ENCODE measurements at regions not wholly inside any gene's neighbourhood (a gene's known extent, or its start where the extent isn't known, plus 50 kb on each side); places are given as distances from the start of the nearest gene placed in this dataset.

GRCh38 chr16:61246592-61246991 is 789.6 kb downstream of the CDH8 start:
- TF ChIP-seq CTCF (IDR thresholded peaks at IDR 0.05) (no peak), POLR2A (IDR thresholded peaks at IDR 0.05) (no peak)
- intact Hi-C loops (cut with DNase I; ENCODE audit: low total_unique reads) = no loop called here

GRCh38 chr16:61243954-61244353 is 792.3 kb downstream of the CDH8 start:
- H3K9me3 ChIP-seq = no peaks in the 10 kb centered on the region
- intact Hi-C loops (cut with DNase I; ENCODE audit: low total_unique reads) = no loop called here
- no peak overlapping the region for H3K4me3 ChIP-seq
- no peaks in the 10 kb centered on the region for H3K36me3 ChIP-seq
- H3K27me3 ChIP-seq = no peaks in the 10 kb centered on the region
- H3K4me1 ChIP-seq = no peaks in the 10 kb centered on the region
- no peak for DNase-seq
- no peak overlapping the region for H3K27ac ChIP-seq
- no peak for TF ChIP-seq POLR2A (IDR thresholded peaks at IDR 0.05)

More at GRCh38 chr16:61246592-61246991, 789.6 kb downstream of the CDH8 start:
- H3K27me3 ChIP-seq = no peaks in the 10 kb centered on the region
- H3K4me3 ChIP-seq = no peak overlapping the region
- no peak for DNase-seq
- H3K4me1 ChIP-seq = no peaks in the 10 kb centered on the region
- no peak overlapping the region for H3K27ac ChIP-seq
- no peaks in the 10 kb centered on the region for H3K9me3 ChIP-seq
- H3K36me3 ChIP-seq = no peaks in the 10 kb centered on the region

GRCh38 chr16:61237884-61238485 is 798.3 kb downstream of the CDH8 start:
- TF ChIP-seq CTCF (IDR thresholded peaks at IDR 0.05) (no peak), POLR2A (IDR thresholded peaks at IDR 0.05) (no peak)
- Histone ChIP-seq H3K27ac (no peak overlapping the region), H3K4me1 (no peaks in the 10 kb centered on the region), H3K4me3 (no peak overlapping the region), H3K27me3 (no peaks in the 10 kb centered on the region), H3K9me3 (no peaks in the 10 kb centered on the region), H3K36me3 (no peaks in the 10 kb centered on the region)
- intact Hi-C loops (cut with DNase I; ENCODE audit: low total_unique reads) = no loop called here
- no peak for DNase-seq

- no peak for TF ChIP-seq POLR2A (IDR thresholded peaks at IDR 0.05)
- no peak for TF ChIP-seq CTCF (IDR thresholded peaks at IDR 0.05)
- intact Hi-C loops (cut with DNase I; ENCODE audit: low total_unique reads) = no loop called here
- Histone ChIP-seq H3K36me3 (no peaks in the 10 kb centered on the region), H3K27ac (no peak overlapping the region), H3K4me1 (no peaks in the 10 kb centered on the region), H3K9me3 (no peaks in the 10 kb centered on the region), H3K27me3 (no peaks in the 10 kb centered on the region), H3K4me3 (no peak overlapping the region)
- no peak for DNase-seq
Observed at GRCh38 chr16:61233713-61234112, 802.5 kb downstream of the CDH8 start.

- TF ChIP-seq POLR2A (IDR thresholded peaks at IDR 0.05) (no peak), CTCF (IDR thresholded peaks at IDR 0.05) (no peak)
- no peak for DNase-seq
- H3K36me3 ChIP-seq = no peaks in the 10 kb centered on the region
- intact Hi-C loops (cut with DNase I; ENCODE audit: low total_unique reads) = no loop called here
- H3K4me1 ChIP-seq = no peaks in the 10 kb centered on the region
- no peaks in the 10 kb centered on the region for H3K9me3 ChIP-seq
- no peak overlapping the region for H3K27ac ChIP-seq
- no peaks in the 10 kb centered on the region for H3K27me3 ChIP-seq
- no peak overlapping the region for H3K4me3 ChIP-seq
Observed at GRCh38 chr16:61228371-61228770, 807.9 kb downstream of the CDH8 start.

- no peaks in the 10 kb centered on the region for H3K27me3 ChIP-seq
- no peak overlapping the region for H3K27ac ChIP-seq
- no peaks in the 10 kb centered on the region for H3K9me3 ChIP-seq
- TF ChIP-seq CTCF (IDR thresholded peaks at IDR 0.05) (no peak), POLR2A (IDR thresholded peaks at IDR 0.05) (no peak)
- H3K4me3 ChIP-seq = no peak overlapping the region
- no peaks in the 10 kb centered on the region for H3K36me3 ChIP-seq
- DNase-seq = no peak
- intact Hi-C loops (cut with DNase I; ENCODE audit: low total_unique reads) = no loop called here
- H3K4me1 ChIP-seq = no peaks in the 10 kb centered on the region
Observed at GRCh38 chr16:61215605-61216004, 820.6 kb downstream of the CDH8 start.

Data from uterus (tissue), 3 donors.